ENCODE measurements at regions not wholly inside any gene's neighbourhood (a gene's known extent, or its start where the extent isn't known, plus 50 kb on each side); places are given as distances from the start of the nearest gene placed in this dataset.
"Not testable (repeated sequence)": the region's sequence is repeated elsewhere in the genome, so short reads cannot be mapped to it uniquely, and the experiment has no call there.

DNA sequence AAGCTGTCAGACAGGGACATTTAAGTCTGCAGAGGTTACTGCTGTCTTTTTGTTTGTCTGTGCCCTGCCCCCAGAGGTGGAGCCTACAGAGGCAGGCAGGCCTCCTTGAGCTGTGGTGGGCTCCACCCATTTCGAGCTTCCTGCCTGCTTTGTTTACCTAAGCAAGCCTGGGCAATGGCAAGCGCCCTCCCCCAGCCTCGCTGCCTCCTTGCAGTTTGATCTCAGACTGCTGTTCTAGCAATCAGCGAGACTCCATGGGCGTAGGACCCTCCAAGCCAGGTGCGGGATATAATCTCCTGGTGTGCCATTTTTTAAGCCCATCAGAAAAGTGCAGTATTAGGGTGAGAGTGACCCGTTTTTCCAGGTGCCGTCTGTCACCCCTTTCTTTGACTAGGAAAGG lies 53.6 kb upstream of the EDA2R start:
- DNase-seq (ENCODE audit: low read depth in 4 of 4, low spot score in 1 of 4): not testable (repeated sequence)
